Islet precursor cell (in vitro differentiated cells): ENCODE measurements at regions not wholly inside any gene's neighbourhood (a gene's known extent, or its start where the extent isn't known, plus 50 kb on each side); places are given as distances from the start of the nearest gene placed in this dataset.

ENCODE experiments used
- DNase-seq: peaks from one replicate; pipeline ENCODE4 v3.0.0-alpha.2; 2018

DNA sequence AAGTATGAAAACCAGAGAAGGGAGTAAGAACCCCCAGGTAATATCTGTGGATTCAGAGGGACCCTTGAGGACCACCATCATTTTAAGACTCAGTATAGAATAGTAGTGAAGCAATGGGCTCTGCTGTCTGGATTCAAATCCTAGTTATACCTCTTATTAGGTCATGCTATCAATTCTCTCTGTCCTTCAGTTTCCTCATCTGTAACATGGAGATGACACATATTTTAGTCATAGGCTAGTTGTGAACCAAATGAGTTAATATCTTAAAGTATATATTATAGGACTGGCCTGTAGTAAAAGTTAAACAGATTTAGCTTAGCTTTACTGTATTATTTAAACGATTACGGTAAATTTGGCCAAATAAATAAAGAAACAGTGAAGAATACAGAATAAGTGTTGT lies 177.3 kb upstream of the GOLIM4 start:
- no peak for DNase-seq

DNA sequence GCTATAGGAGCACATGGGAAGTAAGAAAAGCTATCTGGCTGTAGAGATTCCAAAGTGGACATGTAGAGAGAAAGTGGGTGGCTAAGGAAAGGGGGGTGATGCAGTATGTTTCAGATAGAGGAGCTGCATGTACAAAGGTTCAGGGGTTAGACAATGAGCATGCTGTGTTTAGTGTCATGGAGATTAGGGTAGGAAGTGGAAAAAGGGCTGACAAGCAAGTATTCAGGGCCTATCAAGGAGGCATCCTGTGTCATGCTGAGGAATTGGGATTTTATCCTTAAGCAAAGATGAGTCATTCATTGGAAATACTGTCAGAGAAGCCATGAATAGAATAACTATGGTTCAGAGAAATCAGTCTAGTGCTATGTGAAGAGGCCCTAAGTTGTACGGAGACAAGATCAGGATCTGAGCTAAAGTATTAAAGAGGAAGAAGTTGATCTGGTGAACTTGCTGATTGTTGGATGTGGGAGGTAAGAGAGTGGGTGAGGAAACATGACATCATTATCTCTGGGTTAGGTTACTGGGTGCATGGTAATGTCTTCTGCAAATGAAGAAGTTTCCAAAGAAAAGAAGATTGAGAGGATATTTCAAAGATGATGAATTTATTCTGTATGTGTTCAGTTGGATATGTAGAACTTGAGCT lies 176.7 kb upstream of the GOLIM4 start:
- no peak for DNase-seq

DNA sequence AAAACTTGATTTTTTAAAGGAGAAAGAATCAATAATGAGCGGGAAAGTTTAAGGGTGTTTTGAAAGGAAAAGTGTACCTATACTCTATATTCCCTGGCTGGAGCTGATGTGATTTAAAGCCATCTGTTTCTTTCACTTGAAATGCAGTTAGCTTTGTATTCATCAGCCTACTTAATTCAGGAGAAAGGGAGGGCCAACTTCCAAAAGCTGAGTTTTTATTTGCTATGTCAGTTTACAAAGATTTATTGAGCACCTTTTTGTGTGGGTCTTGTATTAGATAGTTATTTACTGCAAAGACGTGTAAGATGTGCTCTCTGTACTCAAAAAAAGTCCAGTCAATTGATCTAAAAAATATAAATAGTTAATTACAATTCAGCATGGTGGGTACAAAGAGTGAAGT lies 176.2 kb upstream of the GOLIM4 start:
- DNase-seq: no peak

DNA sequence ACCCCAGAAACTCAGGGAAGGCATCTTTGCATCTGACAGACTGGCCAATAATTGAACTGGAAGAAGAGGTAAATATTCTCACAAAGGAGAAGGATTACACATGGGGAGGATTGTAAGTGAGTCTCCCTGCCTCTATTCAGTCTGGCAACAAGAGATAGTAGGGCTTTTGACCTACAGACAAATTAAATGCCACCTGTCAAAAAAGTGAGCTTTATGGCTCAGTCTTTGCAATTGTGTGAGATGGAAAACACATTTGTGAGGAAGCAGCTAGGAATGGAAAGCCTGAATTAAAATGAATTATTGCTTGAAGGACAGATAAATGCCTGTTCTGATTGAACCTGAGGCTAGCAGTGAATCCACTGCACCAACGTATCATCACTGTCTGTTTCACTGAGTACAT lies 173.3 kb upstream of the GOLIM4 start:
- no peak for DNase-seq

DNA sequence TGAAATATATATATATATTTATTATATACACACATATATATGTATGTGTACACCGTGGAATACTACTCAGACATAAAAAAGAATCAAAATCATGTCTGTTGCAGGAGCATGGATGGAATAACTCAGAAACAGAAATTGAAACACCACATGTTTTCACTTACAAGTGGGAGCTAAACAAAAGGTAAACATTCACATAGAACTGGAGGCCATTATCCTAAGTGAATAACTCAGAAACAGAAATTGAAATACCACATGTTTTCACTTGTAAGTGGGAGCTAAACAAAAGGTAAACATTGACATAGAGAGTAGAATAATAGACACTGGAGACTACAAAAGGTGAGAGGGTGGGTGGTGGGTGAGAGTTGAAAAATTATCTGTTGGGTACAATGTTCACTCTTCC lies 171.5 kb upstream of the GOLIM4 start:
- no peak for DNase-seq

DNA sequence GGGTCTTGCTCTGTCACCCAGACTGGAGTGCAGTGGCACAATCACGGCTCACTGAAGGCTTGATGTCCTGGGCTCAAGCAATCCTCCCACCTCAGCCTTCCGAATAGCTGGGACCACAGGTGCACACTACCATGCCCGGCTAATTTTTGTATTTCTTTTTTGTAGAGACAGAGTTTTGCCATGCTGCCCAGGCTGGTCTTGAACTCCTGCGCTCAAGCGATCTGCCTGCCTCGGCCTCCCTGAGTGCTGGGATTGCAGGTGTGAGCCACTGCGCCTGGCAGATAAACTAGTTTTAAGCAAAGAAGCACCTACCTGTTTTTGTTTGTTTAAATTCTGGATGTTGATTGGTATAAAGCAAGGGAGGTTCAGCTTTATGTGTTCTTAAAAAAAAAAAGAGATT lies 170.6 kb upstream of the GOLIM4 start:
- no peak for DNase-seq

DNA sequence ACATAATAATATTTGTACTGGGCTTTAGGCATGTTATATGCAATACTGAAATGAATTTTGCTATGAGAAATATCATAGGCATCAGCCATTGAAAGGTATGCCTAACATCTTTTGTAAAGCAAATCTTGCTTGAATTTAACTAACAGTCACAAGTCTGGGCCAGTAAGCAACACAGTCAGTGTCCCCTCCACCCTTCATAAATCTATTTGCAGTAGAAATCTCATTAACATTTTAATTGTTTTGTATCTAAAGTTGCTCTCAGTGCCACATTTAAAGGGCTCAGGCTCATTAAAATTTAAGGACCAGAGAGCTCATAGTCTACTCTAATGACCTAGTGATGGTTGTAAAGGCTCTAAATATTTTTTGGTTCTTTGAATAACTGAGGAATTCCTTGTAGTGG lies 167.2 kb upstream of the GOLIM4 start:
- no peak for DNase-seq

DNA sequence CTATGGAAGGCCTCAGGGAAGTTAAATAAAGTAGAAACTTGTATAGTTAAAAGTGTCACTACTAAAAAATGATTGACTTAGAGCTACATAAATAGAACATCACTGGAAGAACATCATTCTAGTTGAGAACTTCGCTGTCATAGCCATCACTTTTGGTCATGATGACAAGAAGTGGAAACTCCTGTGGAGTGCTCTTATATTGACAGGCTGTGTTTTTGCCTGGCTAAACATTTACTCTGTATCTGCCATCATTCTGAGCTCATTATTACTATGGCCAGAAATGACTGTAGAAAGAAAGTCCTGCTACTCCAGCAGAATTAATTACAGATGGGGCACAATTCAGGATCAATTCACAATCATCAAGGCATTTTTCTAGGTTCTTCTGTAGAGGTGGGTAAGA lies 165.1 kb upstream of the GOLIM4 start:
- DNase-seq: no peak

DNA sequence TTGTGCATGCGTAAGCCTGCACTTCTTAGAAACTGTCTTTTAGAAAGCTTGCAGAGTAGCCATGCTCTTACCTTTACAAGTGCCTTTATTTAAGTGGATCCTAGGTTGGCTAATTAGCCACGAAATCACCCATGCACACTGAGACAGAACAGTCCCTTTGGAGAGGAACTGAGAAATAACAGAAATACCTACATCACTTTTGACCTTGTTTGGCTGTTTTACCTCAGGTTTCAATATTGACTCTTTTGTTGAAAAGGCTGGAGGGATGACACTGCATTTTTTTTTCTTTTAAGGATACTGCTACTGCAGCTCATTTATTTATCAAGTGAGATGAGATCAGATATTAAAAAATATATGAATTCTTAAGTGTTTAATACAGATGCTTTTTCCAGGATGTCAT lies 155.6 kb upstream of the GOLIM4 start:
- no peak for DNase-seq

DNA sequence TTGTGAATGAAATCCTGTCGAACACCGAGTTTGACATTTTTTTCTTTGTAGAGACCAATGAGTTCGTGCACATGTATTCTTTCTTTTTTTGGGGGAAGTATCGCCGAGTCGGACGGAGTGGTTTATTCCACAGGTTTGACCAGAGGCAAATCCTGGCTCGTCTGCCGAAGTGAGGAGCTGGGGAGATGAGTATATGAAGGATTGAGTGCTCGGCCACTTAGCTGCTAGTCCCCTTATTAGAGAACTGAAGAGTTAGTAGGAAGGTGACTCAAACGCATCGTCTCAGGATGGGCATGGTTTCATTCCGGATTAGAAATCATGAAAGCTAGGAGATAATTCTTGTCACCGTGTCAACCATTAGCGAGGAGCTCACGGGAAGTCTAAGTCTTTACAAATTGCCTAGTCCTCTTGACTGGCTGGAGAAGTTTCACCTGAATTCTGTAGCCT lies 154.7 kb upstream of the GOLIM4 start:
- DNase-seq: peak; percentile 57

DNA sequence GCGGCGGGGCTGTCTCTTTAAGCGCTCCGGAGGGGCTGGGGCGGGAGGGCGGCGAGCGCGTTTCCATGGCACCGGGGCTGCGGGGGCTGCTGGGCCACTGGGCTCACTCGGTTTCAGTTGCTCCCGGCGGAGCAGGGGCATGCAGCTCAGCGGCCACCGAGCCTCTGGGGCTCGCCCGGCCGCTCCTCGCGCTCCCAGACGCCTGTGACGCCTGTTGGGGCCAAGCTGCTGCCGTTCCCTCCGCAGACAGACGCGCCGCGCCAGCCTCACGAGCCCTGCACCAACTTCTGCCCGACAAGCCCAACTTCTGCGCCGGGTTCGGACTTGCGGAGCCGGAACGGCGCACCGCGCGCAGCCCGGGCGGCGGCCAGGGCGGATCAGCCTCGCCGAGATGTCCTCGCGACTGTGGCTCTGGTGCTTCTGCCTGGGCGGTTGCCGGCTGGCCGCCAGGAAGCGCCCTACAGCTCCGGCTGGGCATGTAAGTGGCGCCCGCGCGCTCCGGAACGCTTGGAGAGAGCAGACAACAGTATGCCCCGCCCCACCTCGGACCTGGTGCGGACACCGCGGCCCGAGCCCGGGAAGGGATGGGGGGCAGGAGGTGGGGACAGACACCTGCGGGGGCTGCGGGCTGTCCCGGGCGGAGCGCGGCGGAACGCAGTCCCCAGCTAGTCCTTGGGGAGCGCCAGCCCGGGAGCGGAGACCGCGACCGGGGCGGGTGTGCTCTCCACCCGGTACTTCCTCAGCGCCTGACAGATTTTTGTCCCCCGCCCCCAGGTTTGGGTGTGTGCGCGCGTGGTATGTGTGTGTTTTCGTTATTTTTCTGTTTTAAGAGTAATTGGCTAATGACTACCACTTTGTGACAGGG lies 154.1 kb upstream of the GOLIM4 start:
- peak; percentile 97 for DNase-seq

DNA sequence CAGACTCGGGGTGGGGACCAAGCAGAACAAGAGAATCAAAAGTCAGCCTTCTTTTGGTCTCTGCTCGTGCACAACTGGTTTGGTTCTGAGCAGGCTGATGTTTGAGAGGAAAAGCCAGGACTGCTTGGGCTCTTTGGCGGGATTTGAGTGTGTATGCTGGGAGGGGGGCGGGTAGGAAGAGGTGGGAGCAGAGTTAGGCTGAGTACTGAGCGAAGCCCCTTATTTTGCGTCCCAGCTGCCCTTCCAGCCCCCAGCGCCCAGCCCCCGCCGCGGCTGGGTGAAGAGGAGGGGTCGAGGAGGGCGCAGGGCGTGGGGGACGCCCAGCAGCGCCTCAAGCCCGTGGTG lies 153.5 kb upstream of the GOLIM4 start:
- no peak for DNase-seq

DNA sequence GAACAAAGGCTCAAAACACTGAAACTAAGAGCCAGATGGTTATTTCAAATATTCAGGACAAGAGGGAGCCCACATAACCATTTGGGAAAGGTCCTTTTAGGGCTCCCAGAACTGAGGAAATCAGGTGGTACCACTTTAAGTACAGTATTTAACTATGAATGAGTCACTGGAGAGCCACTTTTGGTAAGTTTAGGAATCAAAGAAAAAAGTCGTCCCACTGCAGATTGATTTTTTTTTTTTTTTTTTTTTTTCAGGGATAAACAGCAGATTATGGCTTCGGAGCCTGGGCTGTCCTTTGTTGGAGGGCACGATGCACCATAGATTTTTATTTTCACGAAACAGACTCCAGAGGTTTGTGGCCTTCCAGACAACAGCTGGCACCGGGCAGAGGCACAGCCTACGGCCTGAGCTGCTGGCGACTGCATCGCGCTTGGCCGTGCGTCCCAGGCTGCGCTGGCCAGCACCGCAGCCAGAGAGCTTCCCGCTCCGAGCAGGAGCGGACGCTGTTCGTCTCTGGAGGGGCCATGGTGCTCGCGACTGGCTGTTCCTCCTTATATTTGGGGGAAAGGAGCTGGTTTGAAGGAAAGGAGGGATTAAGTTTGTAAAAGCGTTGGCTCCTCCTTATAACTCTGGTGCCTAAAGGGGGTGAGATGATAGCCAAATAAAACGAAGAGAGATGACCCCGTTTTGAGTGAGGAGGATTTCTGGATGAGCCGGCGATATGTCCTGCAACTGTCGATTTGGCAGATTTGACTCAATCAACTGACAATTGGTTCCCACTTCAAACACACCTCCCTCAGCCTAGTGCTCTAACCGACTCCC lies 152.9 kb upstream of the GOLIM4 start:
- DNase-seq: peak; percentile 79

DNA sequence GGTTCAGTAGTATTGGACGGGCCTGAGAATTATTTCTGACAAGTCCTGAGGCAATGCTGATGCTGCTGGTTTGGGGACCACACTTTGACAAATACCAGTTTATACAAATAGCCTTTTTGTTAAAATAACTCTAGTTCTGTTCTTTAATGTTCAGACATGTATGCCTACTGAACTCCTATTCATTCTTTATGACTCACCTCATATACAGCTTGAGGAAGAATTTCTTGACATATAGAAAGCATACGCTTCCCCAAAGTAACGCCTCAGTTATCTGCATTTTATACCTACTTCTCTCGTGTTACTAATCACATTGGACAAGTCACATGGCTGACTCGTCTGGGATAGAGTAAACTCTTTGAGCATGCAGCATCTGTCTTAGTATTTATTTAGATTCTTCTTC lies 145.4 kb upstream of the GOLIM4 start:
- DNase-seq: no peak

DNA sequence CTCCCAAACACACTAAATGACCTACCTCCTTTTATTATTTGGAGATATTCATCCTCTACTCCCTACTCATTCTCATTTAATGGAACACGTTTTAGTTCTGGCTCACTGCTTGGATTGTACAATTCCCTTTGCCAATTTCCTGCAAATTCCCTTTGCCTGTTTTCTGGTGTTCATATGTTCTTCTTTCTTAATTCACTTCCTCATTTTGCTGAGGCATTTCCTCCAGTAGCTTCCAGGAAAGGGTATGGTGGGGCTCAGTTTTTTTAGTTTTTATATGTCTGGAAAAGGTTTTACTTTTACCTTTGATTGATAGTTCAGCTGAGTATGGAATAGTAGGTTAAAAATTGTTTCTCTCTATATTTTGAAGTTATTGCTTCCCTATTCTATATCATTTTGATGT lies 143.6 kb upstream of the GOLIM4 start:
- DNase-seq: no peak

DNA sequence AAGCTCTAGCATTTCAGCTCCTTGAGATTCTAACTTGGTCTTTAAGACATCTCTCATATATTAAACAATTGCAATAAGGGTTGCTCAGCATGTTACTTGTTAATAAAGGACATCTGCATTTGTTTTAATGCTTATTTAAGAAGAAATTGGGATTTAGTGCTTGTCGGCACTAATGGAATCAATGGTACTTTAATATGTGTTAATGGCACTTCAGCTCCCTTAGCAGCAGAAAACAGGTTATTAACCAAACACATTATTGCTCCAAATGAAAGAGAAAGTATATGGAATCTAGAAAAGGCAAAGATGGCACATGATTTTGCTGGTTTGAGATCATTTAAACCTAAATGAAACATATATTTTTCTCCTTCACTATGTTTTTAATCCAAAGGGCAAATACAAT lies 137.3 kb upstream of the GOLIM4 start:
- no peak for DNase-seq

DNA sequence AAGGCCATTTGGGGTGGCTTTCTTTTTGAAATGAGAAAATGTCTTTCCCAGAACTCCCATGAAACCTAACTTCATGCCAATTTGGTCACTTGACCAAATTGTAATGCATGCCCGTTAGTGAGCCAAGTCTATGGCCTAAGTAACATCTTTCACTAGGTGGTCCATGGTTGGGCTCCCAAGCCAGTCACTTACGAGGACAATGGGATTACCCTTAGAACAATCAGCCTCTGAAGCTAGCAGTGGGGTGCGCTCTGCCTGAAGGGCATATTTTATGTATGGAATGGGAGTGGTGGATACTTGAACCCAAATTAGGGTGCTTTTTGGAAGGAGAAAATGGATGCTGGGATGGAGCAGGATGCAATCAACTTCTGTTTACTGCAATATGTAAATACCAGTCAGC lies 127.4 kb upstream of the GOLIM4 start:
- no peak for DNase-seq

DNA sequence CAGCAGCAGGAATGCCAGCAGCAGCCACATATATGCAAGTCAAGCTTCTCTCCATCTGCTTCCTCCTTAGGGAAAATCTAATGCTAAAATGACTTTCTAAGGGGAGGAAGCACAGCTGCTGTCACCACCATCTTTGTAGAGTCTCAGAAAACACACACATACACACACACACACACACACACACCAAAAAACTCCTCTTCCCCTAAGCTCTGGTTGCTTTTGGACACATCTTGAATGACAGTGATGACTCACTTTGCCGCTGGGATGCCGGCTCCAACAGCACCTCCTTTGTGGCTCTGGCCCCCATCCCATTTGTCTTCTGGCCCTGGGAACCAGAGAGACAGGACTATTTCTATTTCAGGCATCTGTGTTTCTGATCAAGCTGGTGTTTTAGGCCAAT lies 124.8 kb upstream of the GOLIM4 start:
- peak; percentile 83 for DNase-seq

DNA sequence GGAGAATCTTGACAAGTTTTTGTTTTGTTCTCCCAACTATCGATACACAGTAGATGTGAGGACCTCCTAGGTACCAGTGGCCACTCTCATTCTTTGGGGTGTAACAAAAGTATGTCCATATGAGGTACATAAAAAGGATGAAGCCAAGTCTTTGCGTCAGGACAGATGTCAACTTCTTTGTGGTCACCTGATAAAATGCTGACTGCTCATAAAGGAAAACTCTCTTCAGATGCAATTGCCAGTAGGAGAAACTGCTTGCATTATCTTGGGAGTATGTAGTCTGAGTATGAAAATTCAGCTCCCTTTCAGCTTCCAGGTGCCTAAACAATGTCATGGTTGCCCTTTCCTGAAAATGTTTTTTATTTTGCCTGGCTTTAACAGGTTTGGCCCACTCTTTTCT lies 123.8 kb upstream of the GOLIM4 start:
- DNase-seq: no peak

DNA sequence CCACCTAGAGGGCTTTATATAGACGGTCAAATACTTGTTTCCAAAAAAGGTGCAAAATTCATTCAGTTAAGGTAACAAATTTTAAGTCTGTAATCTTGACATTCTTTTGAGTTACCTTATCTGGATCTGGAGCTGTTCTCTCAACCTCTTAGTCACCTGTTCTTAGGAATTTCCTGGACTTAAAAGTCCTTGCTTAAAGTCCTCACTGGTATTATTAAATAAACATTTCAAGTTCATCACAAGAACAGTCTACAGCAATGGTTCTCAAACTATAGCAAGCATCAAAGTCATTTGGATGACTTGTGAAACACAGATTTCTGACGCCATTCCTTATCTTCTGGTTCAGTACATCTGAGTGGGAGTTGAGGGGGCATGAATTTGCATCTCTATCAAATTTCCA lies 122.9 kb upstream of the GOLIM4 start:
- no peak for DNase-seq

DNA sequence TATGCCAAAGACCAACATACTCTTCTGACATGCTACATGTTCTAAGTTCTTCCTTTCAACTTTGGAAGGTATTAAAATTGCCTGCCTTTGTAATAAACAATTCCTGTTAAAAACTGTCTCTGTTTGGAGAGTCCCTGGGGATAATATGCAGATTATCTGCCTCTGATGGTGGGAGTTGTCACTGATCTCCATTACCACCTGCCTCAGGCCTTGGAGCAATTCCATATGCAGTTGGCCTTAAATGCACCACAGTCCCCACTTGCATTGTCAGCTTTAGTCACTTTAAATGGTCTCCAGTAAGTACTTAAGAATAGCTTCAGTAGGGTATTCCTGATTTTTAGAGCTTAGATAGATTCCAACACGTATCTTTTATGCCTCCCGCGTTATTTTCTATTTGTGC lies 121.1 kb upstream of the GOLIM4 start:
- no peak for DNase-seq

DNA sequence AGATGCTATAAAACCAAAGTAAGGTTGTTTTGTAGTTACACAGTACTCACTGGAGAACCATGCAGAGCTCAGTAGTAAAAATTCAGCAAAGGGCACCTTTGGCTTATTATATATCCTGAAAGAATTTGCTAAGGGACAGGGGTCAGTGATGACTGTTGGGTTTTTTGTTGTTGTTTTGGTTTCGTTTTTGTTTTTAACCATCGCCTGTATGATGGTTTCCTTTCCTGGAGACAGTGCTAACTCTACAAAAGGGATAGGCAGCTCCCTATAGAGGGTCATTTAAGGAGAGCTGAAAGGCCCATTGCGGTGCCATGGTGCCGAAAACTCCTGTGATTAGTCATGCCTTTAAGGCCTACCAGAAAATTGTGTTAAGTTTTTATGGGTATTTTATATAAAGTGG lies 118.2 kb upstream of the GOLIM4 start:
- no peak for DNase-seq

DNA sequence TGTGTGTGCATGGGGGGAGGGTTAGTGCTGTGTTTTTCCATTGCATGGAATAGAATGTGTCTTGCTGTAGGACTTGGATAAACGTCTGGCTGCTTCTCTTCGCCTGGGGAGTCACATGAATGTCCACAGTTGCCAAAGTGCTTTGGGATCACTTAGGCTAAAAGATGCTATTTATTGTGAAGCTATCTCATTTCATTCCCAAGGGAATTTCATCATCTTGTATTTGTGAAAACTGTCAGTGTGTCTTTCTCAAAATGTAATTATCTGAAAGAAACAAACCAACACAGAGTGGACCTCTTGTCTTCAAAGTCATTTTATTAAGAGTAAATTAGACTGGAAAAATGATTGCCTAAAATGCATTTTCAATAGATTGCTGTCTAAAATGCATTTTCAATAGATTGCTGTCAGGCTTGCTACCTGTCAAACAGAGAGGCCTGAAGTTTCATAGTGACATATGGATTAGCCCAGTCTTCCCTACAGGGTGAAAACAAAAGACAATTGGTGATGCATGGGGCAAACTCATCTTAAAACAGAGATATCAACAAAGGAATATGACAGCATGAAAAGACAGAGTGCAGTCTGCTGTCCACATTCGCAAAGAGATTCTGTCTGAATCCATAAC lies 117.1 kb upstream of the GOLIM4 start:
- no peak for DNase-seq

DNA sequence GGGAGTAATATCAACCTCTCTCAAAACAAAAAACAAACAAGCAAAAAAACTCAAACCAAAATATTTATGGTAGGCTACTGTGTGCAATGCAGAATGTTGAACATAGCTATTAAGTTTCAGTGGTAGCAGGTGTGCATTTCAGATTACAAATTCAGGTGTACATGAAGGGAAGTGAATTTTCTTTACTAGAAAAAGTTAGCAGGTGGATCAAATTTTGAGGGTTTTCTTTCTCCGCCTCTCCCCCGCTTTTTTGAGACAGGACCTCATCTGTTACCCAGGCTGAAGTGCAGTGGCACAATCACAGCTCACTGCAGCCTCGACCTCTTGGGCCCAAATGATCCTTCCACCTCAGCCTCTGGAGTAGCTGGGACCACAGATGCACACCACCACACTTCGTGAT lies 109.7 kb upstream of the GOLIM4 start:
- no peak for DNase-seq
